HEK293 (cell line): ENCODE measurements at regions not wholly inside any gene's neighbourhood (a gene's known extent, or its start where the extent isn't known, plus 50 kb on each side); places are given as distances from the start of the nearest gene placed in this dataset.

Source experiments
- CTCF ChIA-PET: fragments of 350-600 bp; formaldehyde crosslinking; extraction: SDS; loops from one replicate; lab custom pipeline; 2021; ENCODE audit warnings: antibody characterized with exemption; lab: Yijun Ruan, JAX
- POLR2A ChIA-PET: fragments of 300-600 bp; formaldehyde crosslinking; extraction: SDS; loops from one replicate; lab custom pipeline; 2020; ENCODE audit warnings: antibody characterized with exemption, inconsistent platforms; lab: Yijun Ruan, JAX
- H3K27ac ChIP-seq: fragments of 200-500 bp; sonication (Bioruptor generic); 2 replicates; pipeline ENCODE4 v1.5.1; 2014; ENCODE audit warnings: low read depth, low read length, control low read depth, inconsistent platforms; ENCODE audit errors: extremely low read depth
- H3K36me3 ChIP-seq, 2 experiments: fragments of 200-500 bp in 1 of 2; sonication (Bioruptor generic) in 1 of 2; 1 replicate in 1 of 2; 2 replicates in 1 of 2; pipeline ENCODE4 v1.5.1; 2014 to 2017; ENCODE audit warnings: inconsistent platforms in 2 of 2, low read length in 2 of 2; ENCODE audit not compliant: control insufficient read depth in 2 of 2, insufficient read depth in 1 of 2
- H3K4me1 ChIP-seq: fragments of 200-500 bp; sonication (Bioruptor generic); 2 replicates; pipeline ENCODE4 v1.5.1; 2014; ENCODE audit warnings: mild to moderate bottlenecking, low read length, inconsistent platforms; ENCODE audit not compliant: control insufficient read depth, insufficient read depth
- H3K4me3 ChIP-seq: 2 replicates; pipeline ENCODE4 v1.5.1; 2011; ENCODE audit warnings: low read depth, mild to moderate bottlenecking, control low read depth, low read length, moderate library complexity
- H3K9me3 ChIP-seq: fragments of 200-500 bp; sonication (Bioruptor generic); 2 replicates; pipeline ENCODE4 v1.5.1; 2014; ENCODE audit warnings: low read depth, low read length, inconsistent platforms; ENCODE audit not compliant: control insufficient read depth, insufficient read depth
- GLI2 ChIP-seq: fragments of 450-650 bp; formaldehyde crosslinking; IDR thresholded peaks from 2 replicates; pipeline ENCODE4; 2017; ENCODE audit warnings: missing biosample characterization, missing genetic modification characterization, low read depth, borderline replicate concordance
- KLF9 ChIP-seq: fragments of 450-650 bp; formaldehyde crosslinking; IDR thresholded peaks from 2 replicates; pipeline ENCODE4 v1.5.1; 2016; ENCODE audit warnings: missing biosample characterization, missing genetic modification characterization, low read depth
- YY2 ChIP-seq: fragments of 450-650 bp; formaldehyde crosslinking; IDR thresholded peaks from 2 replicates; pipeline ENCODE4 v1.5.1; 2016; ENCODE audit warnings: missing biosample characterization, missing genetic modification characterization
- ZBTB1 ChIP-seq: fragments of 450-650 bp; formaldehyde crosslinking; IDR thresholded peaks from 2 replicates; pipeline ENCODE4 v1.5.1; 2016; ENCODE audit warnings: missing biosample characterization, missing genetic modification characterization
- ZFP69B ChIP-seq: fragments of 450-650 bp; formaldehyde crosslinking; IDR thresholded peaks from 2 replicates; pipeline ENCODE4 v1.5.1; 2016; ENCODE audit warnings: missing biosample characterization, missing genetic modification characterization
- ZNF121 ChIP-seq: fragments of 450-650 bp; formaldehyde crosslinking; IDR thresholded peaks from 2 replicates; pipeline ENCODE4 v1.5.1; 2016; ENCODE audit warnings: missing biosample characterization, missing genetic modification characterization
- ZNF184 ChIP-seq: fragments of 450-650 bp; IDR thresholded peaks from 2 replicates; pipeline ENCODE4 v1.5.1; 2018; ENCODE audit warnings: missing biosample characterization, mild to moderate bottlenecking, missing genetic modification characterization
- ZNF248 ChIP-seq: fragments of 450-650 bp; formaldehyde crosslinking; IDR thresholded peaks from 2 replicates; pipeline ENCODE4 v1.5.1; 2017; ENCODE audit warnings: missing biosample characterization, missing genetic modification characterization
- ZNF324 ChIP-seq: fragments of 450-650 bp; formaldehyde crosslinking; IDR thresholded peaks from 2 replicates; pipeline ENCODE4 v1.5.1; 2016; ENCODE audit warnings: missing biosample characterization, missing genetic modification characterization
- ZNF335 ChIP-seq: fragments of 450-650 bp; formaldehyde crosslinking; conservative IDR thresholded peaks from 2 replicates; pipeline ENCODE4 v1.5.1; 2016; ENCODE audit warnings: missing biosample characterization, missing genetic modification characterization
- ZNF404 ChIP-seq: fragments of 450-650 bp; formaldehyde crosslinking; IDR thresholded peaks from 2 replicates; pipeline ENCODE4 v1.5.1; 2017; ENCODE audit warnings: missing biosample characterization, missing genetic modification characterization
- ZNF837 ChIP-seq: fragments of 450-650 bp; formaldehyde crosslinking; IDR thresholded peaks from 2 replicates; pipeline ENCODE4 v1.5.1; 2016; ENCODE audit warnings: missing biosample characterization, missing genetic modification characterization
- TF ChIP-seq, protein P1 (sequence below): fragments of 450-650 bp; formaldehyde crosslinking; IDR thresholded peaks from 2 replicates; pipeline ENCODE4 v1.5.1; 2016; ENCODE audit warnings: missing biosample characterization, missing genetic modification characterization
- TF ChIP-seq, protein P2 (sequence below): fragments of 450-650 bp; formaldehyde crosslinking; IDR thresholded peaks from 2 replicates; pipeline ENCODE4 v1.5.1; 2016; ENCODE audit warnings: missing biosample characterization, missing genetic modification characterization
- TF ChIP-seq, protein P3 (sequence below): fragments of 450-650 bp; formaldehyde crosslinking; IDR thresholded peaks from 2 replicates; pipeline ENCODE4 v1.5.1; 2017; ENCODE audit warnings: missing biosample characterization, missing genetic modification characterization
- TF ChIP-seq, protein P4 (sequence below): fragments of 450-650 bp; formaldehyde crosslinking; IDR thresholded peaks from 2 replicates; pipeline ENCODE4 v1.5.1; 2016; ENCODE audit warnings: missing biosample characterization, missing genetic modification characterization
- TF ChIP-seq, protein P5 (sequence below): fragments of 450-650 bp; formaldehyde crosslinking; IDR thresholded peaks from 2 replicates; pipeline ENCODE4 v1.5.1; 2017; ENCODE audit warnings: missing biosample characterization, mild to moderate bottlenecking, missing genetic modification characterization, moderate library complexity

DNA sequence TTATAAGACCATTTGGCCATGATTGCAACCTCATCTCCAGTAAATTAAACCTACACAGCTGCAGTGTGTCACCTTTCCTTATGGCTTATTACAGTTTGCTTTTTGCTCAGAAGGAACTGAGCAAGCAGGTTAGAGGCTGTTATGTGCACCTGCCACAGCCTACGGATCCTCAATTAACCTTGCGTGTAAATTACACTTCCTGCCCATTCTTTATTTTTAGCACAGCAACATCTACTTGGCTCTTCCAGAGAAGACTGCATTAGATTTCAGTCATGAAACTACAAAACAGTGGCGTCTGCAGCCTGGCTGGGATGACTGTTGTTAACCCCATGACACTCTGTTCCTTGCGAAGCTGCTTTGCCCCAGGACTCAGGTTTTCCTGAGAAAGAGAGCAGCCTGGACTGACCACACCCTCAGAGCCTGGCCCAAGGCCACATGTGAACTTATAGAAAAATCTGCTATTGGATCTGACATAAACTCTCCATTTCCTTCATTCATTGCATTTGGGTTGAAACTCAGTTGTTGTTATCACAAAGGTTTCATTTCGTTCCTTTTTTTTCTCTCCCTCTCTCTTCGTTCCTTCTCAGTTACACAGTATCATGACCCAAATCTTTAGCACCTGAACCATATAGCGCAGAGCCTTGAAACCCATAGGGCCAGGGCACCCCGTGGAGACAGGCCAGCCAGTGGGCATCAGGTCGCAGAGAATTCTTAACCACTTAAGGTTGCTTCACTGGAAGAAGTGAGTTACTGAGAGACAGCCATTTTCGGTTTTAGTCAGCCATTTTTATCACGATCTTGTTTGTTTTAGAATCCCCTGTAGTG is 138.6 kb downstream of the PALM2AKAP2 start:
- Histone ChIP-seq H3K27ac (no peak overlapping the region), H3K36me3 (no peaks in the 10 kb centered on the region), H3K9me3 (no peaks in the 10 kb centered on the region), H3K4me3 (no peak overlapping the region), H3K4me1 (no peaks in the 10 kb centered on the region)
- TF ChIP-seq ZNF335 (tag by site-specific recombination) (no peak), ZNF837 (tag by site-specific recombination) (no peak), ZNF184 (tag by site-specific recombination) (no peak), KLF9 (tag by site-specific recombination) (no peak), GLI2 (tag by site-specific recombination) (no peak)
- TF ChIP-seq, protein P1, sequence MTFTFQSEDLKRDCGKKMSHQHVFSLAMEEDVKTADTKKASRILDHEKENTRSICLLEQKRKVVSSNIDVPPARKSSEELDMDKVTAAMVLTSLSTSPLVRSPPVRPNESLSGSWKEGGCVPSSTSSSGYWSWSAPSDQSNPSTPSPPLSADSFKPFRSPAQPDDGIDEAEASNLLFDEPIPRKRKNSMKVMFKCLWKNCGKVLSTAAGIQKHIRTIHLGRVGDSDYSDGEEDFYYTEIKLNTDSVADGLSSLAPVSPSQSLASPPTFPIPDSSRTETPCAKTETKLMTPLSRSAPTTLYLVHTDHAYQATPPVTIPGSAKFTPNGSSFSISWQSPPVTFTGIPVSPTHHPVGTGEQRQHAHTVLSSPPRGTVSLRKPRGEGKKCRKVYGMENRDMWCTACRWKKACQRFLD: no peak
- TF ChIP-seq, protein P2, sequence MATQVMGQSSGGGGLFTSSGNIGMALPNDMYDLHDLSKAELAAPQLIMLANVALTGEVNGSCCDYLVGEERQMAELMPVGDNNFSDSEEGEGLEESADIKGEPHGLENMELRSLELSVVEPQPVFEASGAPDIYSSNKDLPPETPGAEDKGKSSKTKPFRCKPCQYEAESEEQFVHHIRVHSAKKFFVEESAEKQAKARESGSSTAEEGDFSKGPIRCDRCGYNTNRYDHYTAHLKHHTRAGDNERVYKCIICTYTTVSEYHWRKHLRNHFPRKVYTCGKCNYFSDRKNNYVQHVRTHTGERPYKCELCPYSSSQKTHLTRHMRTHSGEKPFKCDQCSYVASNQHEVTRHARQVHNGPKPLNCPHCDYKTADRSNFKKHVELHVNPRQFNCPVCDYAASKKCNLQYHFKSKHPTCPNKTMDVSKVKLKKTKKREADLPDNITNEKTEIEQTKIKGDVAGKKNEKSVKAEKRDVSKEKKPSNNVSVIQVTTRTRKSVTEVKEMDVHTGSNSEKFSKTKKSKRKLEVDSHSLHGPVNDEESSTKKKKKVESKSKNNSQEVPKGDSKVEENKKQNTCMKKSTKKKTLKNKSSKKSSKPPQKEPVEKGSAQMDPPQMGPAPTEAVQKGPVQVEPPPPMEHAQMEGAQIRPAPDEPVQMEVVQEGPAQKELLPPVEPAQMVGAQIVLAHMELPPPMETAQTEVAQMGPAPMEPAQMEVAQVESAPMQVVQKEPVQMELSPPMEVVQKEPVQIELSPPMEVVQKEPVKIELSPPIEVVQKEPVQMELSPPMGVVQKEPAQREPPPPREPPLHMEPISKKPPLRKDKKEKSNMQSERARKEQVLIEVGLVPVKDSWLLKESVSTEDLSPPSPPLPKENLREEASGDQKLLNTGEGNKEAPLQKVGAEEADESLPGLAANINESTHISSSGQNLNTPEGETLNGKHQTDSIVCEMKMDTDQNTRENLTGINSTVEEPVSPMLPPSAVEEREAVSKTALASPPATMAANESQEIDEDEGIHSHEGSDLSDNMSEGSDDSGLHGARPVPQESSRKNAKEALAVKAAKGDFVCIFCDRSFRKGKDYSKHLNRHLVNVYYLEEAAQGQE (tag by site-specific recombination): no peak
- POLR2A ChIA-PET: no interaction called here
- CTCF ChIA-PET: interaction anchor here (1.0 kb wide), 1 partner anchor 15 kb away, joined by 6 read pairs; no protein-coding TSS in a partner anchor

DNA sequence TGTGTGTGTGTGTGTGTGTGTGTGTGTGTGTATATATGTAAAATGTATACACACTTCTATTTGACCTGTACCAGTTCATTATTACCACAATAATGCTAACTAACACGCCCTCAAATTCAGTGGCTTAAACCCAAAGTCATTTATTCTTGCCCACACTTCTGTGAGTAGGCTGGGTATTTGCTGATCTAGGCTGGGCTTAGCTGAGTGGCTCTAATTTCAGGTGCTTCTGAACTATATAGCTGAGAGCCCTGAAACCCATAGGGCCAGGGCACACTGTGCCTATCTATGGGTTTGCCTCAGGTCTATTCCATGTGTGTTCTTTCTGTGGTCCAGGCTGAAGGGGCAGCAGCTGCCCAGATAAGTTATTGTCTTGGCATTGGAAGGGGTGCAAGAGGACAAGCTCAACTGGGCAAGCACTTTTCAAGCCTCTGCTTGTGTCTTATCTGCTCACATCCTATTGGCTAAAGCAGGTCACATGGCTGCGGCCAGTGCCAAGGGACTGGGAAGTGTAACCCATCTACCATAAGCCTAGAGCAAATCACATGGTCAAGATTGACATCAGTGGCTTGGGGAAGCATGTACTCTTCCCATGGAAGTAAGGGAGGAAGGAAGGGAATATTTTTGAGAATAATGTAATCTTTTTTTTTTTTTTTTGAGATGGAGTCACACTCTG is 139.9 kb downstream of the PALM2AKAP2 start:
- no peak overlapping the region for H3K4me3 ChIP-seq
- no peak overlapping the region for H3K27ac ChIP-seq
- no peaks in the 10 kb centered on the region for H3K36me3 ChIP-seq
- POLR2A ChIA-PET: no interaction called here
- no peaks in the 10 kb centered on the region for H3K4me1 ChIP-seq
- no peak for TF ChIP-seq ZBTB1 (tag by site-specific recombination)
- TF ChIP-seq, all 188 proteins: peak for 0
- CTCF ChIA-PET: interaction anchor here (0.6 to 0.9 kb wide), 2 partner anchors 16 to 1500 kb away, joined by 3 read pairs; no protein-coding TSS in a partner anchor
- H3K9me3 ChIP-seq: no peaks in the 10 kb centered on the region

DNA sequence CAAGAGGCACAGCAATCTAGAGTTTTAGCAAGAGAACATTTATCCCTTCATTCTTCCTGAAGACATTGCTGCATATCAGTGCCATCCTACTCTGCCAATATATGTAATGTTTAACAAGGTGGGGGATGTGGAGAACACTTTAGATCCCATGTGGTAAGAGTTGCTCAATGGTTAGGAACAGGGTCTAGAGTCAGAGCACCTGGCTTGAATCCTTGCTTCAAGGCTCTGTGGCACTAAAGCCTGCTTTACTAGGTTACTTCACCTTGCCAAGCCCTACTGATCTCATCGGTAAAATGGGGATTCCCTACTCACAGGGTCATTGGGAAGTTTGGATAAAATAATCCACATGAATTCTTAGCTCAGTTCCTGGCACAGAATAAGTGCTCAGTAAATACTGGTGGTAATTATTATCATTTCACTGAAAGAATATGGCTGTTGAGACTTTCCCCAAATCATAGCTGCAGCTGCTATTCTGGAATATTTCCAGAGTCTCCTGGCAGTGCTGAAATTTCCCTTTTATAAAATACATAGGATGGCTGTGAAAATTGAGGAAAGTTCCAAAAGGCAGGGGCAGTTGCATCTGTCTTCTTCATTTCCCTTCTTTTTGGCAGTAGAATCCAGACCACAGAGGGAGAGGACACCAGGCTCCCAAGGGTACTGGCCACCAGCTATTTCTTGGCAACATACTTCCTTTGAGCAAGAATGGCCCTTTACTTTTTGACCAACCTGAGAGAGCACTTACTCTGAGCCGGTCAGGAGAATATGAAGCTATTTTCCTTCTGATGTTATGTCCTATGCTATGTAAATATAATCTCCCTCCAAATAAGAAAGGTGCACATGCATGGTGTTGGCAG is 142.8 kb downstream of the PALM2AKAP2 start:
- H3K9me3 ChIP-seq: no peaks in the 10 kb centered on the region
- CTCF ChIA-PET: interaction anchor here (0.6 kb wide), 1 partner anchor 132 kb away, joined by 4 read pairs; no protein-coding TSS in a partner anchor

More for the DNA sequence above, 142.8 kb downstream of the PALM2AKAP2 start:
- TF ChIP-seq YY2 (tag by site-specific recombination): no peak
- TF ChIP-seq, protein P3, sequence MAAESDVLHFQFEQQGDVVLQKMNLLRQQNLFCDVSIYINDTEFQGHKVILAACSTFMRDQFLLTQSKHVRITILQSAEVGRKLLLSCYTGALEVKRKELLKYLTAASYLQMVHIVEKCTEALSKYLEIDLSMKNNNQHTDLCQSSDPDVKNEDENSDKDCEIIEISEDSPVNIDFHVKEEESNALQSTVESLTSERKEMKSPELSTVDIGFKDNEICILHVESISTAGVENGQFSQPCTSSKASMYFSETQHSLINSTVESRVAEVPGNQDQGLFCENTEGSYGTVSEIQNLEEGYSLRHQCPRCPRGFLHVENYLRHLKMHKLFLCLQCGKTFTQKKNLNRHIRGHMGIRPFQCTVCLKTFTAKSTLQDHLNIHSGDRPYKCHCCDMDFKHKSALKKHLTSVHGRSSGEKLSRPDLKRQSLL (tag by site-specific recombination): no peak
- TF ChIP-seq ZNF404: no peak
- TF ChIP-seq ZNF248: no peak
- no peak for TF ChIP-seq ZFP69B (tag by site-specific recombination)
- TF ChIP-seq ZNF324 (tag by site-specific recombination): no peak
- TF ChIP-seq, protein P4, sequence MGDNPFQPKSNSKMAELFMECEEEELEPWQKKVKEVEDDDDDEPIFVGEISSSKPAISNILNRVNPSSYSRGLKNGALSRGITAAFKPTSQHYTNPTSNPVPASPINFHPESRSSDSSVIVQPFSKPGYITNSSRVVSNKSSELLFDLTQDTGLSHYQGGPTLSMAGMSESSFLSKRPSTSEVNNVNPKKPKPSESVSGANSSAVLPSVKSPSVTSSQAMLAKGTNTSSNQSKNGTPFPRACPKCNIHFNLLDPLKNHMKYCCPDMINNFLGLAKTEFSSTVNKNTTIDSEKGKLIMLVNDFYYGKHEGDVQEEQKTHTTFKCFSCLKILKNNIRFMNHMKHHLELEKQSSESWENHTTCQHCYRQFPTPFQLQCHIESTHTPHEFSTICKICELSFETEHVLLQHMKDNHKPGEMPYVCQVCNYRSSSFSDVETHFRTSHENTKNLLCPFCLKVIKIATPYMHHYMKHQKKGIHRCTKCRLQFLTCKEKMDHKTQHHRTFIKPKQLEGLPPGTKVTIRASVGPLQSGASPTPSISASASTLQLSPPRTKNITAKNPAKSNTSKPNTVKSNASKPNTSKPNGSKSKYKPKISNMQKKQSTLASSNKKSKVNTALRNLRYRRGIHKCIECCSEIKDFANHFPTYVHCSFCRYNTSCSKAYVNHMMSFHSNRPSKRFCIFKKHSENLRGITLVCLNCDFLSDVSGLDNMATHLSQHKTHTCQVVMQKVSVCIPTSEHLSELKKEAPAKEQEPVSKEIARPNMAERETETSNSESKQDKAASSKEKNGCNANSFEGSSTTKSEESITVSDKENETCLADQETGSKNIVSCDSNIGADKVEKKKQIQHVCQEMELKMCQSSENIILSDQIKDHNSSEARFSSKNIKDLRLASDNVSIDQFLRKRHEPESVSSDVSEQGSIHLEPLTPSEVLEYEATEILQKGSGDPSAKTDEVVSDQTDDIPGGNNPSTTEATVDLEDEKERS: no peak
- TF ChIP-seq, protein P5, sequence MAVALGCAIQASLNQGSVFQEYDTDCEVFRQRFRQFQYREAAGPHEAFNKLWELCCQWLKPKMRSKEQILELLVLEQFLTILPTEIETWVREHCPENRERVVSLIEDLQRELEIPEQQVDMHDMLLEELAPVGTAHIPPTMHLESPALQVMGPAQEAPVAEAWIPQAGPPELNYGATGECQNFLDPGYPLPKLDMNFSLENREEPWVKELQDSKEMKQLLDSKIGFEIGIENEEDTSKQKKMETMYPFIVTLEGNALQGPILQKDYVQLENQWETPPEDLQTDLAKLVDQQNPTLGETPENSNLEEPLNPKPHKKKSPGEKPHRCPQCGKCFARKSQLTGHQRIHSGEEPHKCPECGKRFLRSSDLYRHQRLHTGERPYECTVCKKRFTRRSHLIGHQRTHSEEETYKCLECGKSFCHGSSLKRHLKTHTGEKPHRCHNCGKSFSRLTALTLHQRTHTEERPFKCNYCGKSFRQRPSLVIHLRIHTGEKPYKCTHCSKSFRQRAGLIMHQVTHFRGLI (tag by site-specific recombination): no peak
- no peak for TF ChIP-seq ZNF121 (tag by site-specific recombination)
- Histone ChIP-seq H3K27ac (no peak overlapping the region), H3K4me3 (no peak overlapping the region), H3K4me1 (no peaks in the 10 kb centered on the region), H3K36me3 (no peaks in the 10 kb centered on the region)
- POLR2A ChIA-PET: no interaction called here
